ENCODE measurements at regions not wholly inside any gene's neighbourhood (a gene's known extent, or its start where the extent isn't known, plus 50 kb on each side); places are given as distances from the start of the nearest gene placed in this dataset.

- intact Hi-C loops (cut with micrococcal nuclease) = no loop called here
- no peak for DNase-seq
- no peak for ATAC-seq
These were observed 385.8 kb downstream of the LRRC70 start for GRCh38 chr5:62964428-62964827.

GRCh38 chr5:62960781-62961180, 382.2 kb downstream of the LRRC70 start:
- DNase-seq = no peak
- intact Hi-C loops (cut with micrococcal nuclease) = no loop called here
- ATAC-seq = no peak

- no peak for DNase-seq
- ATAC-seq = no peak
These were observed 378.0 kb downstream of the LRRC70 start for GRCh38 chr5:62956597-62956996.

GRCh38 chr5:62954578-62954977, 376.0 kb downstream of the LRRC70 start:
- DNase-seq (no peak), ATAC-seq (no peak)
- intact Hi-C loops (cut with micrococcal nuclease) = no loop called here

More at GRCh38 chr5:62956597-62956996, 378.0 kb downstream of the LRRC70 start:
- intact Hi-C loops (cut with micrococcal nuclease) = no loop called here

DNA sequence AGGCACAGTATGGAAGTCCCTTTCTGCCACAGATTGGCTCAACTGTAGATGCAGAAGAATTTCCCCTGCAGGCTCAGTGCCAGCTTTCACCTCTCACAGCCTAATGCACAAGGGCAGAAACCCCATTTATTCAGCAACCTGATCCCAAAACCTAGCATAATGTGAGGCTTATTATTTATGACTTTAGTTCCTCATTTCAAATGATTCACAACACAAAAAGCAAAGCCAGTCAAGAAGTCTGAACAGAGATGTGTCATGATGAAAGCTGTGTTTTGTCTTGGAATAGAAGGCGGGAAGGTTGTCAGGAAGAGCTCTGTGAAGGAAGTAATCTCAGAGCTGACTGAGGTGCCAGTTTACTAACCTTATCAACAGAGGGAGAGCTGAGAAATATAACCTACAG, 369.7 kb downstream of the LRRC70 start:
- ATAC-seq = no peak
- intact Hi-C loops (cut with micrococcal nuclease) = no loop called here
- DNase-seq = no peak

GRCh38 chr5:62942384-62942783, 363.8 kb downstream of the LRRC70 start:
- DNase-seq (no peak), ATAC-seq (no peak)
- intact Hi-C loops (cut with micrococcal nuclease) = no loop called here

DNA sequence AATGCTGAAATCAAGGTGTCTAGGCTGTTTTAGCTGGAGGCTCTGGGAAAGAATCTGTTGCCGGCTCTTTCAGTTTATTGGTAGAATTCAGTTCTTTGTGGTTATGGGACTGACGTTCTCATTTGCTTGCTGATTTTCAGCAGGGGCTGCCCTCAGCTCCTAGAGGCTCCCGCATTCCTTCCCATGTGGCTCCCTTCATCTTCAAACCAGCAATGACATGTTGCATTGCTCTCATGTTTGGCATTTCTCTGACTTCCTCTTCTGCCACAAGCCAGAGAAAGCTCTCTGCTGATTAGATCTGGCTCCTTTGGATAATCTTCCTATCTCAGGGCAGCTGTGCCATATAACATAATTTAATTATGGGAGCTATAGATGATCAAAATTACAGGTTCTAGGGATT, 360.3 kb downstream of the LRRC70 start:
- ATAC-seq = no peak
- no peak for DNase-seq
- intact Hi-C loops (cut with micrococcal nuclease) = no loop called here

- ATAC-seq (peak; percentile 52), DNase-seq (no peak)
- intact Hi-C loops (cut with micrococcal nuclease) = no loop called here
These were observed 359.3 kb downstream of the LRRC70 start for GRCh38 chr5:62937661-62938558.

- intact Hi-C loops (cut with micrococcal nuclease) = no loop called here
- ATAC-seq (no peak), DNase-seq (no peak)
These were observed 357.0 kb downstream of the LRRC70 start for GRCh38 chr5:62935660-62936059.

GRCh38 chr5:62934319-62934718, 355.7 kb downstream of the LRRC70 start:
- ATAC-seq (no peak), DNase-seq (no peak)
- intact Hi-C loops (cut with micrococcal nuclease) = no loop called here

GRCh38 chr5:62933261-62933660, 354.6 kb downstream of the LRRC70 start:
- ATAC-seq (no peak), DNase-seq (no peak)
- intact Hi-C loops (cut with micrococcal nuclease) = no loop called here

DNA sequence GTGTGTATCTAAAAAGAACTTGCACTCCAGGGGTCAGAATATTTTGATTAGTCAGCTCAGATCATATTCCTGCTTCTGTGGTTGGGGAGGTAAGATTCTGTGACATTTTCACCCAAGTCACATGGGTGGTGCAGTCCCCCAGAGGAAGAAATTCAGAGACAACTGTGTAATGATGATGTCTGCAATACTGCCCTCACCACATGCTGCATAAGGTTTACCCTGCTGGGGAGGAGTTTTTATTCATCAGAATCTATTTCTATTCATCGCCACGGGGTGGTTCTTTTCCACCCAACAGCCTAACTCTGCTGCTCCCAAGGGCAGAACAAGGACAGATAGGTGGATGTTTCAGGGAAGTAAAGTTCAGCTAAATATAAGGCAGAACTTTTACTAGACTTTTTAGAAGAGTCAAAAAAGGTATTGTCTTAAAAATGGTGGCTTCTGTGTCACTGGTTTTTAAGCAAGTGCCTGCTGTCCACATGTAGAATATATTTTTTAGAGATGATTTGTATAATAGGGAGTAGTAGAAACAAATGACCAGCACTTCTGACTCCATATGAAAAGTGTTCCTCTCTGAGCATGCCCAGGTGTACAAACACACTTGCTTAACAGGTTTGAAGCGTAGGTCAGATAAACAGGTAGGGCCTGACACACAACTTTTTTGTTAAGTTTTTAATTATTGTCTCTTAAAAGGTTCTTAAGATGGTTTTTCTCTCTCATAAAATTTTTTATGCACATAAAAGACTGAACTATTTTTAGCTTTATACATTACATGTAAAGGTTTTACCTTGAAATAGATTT, 352.7 kb downstream of the LRRC70 start:
- ATAC-seq = no peak
- intact Hi-C loops (cut with micrococcal nuclease) = no loop called here

GRCh38 chr5:62922191-62922590, 343.6 kb downstream of the LRRC70 start:
- DNase-seq (no peak), ATAC-seq (no peak)
- intact Hi-C loops (cut with micrococcal nuclease) = no loop called here

More for the DNA sequence above, 352.7 kb downstream of the LRRC70 start:
- no peak for DNase-seq

DNA sequence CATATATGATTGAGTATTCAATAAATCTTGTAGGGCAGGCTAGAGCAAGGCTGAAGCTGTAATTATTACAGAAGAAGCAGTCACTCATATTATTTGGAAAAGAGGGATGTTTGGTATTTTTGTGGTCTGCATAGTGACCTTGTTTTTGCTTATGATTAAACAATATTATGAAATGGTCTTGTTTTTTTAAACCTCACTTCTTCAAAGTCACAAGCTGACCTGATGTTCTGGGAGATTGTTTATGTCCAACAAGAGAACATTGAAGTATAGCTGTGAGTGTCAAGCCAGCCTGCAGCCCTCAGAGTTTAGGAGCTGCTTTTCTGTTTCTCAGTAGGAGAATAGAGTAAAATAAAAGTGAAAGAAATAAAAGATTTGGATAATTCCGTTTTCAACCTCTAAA, 342.2 kb downstream of the LRRC70 start:
- ATAC-seq (no peak), DNase-seq (no peak)
- intact Hi-C loops (cut with micrococcal nuclease) = no loop called here

DNA sequence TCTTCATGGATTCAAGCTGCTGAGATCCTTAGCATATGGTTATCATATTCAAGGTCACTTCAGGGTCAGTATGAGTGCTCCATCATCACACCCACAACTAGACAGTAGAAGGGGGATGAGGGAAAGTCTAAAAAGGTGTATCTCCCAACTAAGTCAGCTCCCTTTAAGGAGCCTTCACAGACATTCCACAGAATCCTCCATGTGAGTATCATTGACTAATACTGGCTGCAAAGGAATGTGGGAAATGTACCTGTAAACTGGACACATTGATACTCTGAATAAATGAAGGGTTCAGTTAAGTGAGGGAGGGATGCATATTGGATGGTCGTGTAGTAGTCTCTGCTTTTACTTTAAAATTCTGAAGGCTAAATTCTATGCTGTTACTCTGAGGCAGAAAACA, 330.7 kb downstream of the LRRC70 start:
- ATAC-seq = no peak
- DNase-seq = no peak
- intact Hi-C loops (cut with micrococcal nuclease) = no loop called here

DNA sequence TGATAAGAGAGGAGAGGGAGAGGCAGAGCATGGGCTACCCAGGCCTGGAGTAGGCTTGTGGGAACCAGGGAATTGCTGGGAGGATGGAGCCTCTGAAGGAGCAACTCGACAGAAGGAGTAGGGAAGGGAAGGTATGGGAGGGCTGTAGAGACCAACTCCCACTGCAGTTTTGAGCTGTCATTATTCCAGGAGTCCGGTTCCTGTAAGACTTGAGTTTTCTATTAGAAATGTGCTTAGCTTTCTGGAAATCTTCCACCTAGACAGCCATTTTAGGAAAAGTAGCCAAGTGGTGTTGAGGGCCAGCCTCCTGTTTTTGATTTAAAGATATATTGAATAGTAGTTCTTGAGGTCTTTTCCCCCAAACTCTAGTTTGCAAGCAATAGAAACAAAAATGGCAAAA, 323.5 kb downstream of the LRRC70 start:
- DNase-seq = no peak
- ATAC-seq = no peak
- intact Hi-C loops (cut with micrococcal nuclease) = no loop called here

- ATAC-seq = no peak
- no peak for DNase-seq
- intact Hi-C loops (cut with micrococcal nuclease) = no loop called here
These were observed 322.4 kb downstream of the LRRC70 start for GRCh38 chr5:62900976-62901375.

- intact Hi-C loops (cut with micrococcal nuclease) = no loop called here
- ATAC-seq (no peak), DNase-seq (no peak)
These were observed 317.7 kb downstream of the LRRC70 start for GRCh38 chr5:62896121-62896893.

GRCh38 chr5:62886603-62887315, 308.1 kb downstream of the LRRC70 start:
- DNase-seq = no peak
- intact Hi-C loops (cut with micrococcal nuclease) = no loop called here
- ATAC-seq = peak; percentile 55
